ENCODE measurements at regions not wholly inside any gene's neighbourhood (a gene's known extent, or its start where the extent isn't known, plus 50 kb on each side); places are given as distances from the start of the nearest gene placed in this dataset.

DNA sequence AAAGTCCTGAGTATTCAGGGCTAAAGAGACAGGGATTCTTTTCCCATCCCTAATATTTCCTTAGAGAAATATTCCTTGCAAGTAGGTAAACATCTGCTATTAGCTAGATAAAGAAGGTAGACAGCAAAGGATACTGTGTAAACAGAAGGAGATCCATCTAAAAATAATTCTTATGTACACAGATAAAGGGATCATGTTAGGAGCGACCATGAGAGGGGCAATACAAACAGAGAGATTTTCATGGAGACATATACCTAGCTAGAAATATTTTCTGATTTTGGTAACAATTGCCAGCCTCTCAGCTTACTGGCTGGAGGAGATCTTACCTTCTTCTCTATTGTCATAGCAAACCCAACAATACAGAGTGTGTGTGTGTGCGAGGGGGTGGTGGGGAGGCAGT lies 184.6 kb upstream of the DMAC1 start:
- DNase-seq (ENCODE audit: low spot score): no peak

DNA sequence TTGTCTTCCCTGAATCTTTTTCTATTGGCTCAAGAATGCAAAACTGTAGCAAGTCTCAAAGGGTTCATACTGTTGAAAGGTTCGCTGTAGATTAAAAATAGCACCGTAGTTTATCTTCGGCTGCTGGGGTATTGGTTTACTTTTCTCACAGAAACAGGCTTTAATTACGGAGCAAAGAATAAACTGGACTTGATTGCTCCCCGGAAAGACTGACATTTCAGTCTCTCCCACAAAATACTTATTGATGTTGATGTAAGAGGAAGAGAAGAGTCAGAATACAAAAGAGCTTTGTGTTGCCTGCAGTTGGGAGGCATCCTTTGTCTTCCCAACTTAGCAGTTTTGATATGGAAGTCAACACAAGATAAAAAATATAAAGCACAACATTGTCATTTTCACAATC lies 183.9 kb upstream of the DMAC1 start:
- no peak for DNase-seq (ENCODE audit: low spot score)

DNA sequence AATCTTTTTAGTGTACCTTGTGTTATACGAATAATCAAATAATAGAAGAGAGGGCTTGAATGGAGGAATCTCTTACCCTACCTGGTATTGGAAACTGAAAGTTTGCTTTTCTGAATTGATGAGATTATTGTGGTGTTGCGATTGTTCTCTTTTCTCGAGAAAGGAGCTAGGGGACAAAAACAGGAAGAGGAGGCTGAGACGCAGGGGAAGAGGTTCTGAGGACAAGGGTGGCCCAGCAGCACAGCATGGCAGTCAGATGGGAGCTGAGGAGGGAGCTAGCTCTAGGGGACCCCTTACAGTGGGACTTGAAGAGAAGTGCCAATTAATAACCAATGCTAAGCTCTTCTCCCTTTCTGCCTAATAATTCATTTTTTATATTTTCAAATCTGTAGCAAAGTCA lies 183.3 kb upstream of the DMAC1 start:
- DNase-seq (ENCODE audit: low spot score): no peak

DNA sequence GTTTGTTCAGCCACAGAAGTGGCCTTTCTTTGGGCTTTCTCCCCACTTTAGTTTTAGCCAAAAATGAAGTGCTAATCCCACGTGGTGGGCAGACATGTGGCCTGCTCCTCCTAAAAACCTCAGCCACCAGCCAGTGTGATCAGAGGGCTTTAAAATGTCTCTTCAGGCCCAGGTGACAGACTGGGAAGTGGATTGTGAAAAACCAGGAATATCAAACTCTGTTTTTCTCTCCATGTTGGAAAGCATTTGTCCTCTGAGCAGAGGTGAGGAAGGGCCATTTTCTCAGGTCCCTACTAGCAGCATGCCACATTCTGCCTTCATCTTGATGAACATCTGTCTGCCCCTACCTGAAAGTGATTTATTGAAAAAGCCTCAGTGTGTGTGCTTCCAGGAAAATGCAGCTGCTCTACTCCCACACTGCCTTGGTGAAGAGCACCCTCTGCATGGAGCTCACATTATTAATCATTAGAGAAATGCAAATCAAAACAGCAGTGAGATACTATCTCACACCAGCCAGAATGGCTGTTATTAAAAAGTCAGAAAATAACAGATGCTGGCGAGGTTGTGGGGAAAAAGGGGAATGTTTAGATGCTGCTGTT lies 181.2 kb upstream of the DMAC1 start:
- DNase-seq (ENCODE audit: low spot score): no peak

DNA sequence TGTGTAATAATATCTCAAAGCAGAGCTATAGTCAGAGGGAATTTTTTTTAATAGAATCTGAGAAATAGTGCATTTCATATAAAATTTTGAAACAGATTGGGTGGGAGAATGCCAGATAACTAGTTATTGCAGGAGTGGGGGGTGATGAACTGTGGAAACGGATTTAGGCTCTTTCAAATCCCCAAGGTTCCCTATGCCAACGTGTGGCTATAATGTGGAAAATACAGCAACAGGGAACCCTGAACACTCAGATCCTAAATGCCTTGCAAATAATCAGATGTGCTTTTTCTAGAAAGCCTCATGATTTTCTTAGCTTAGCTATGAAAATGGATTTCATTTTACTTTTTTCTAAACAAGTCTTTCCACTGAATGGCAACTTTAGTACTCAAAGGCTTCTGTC lies 180.5 kb upstream of the DMAC1 start:
- DNase-seq (ENCODE audit: low spot score): no peak

DNA sequence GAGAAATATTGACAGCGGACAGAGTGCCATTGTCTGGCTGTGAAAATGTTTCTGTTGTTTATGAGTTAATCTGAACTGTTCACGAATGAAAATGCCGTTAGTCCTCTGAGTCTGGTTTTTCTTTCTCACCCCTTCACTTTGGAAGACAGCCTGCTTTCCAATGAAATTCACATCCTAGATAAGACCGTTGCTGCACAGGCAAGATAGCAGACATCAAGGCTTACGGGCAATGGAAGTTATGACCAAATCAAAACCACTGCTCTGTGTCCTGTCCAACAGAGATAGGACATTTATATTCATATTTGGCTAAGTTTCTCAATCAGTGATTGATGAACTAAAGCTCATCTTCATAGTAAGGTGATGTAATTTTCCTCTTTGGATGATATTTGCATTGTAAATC lies 180.0 kb upstream of the DMAC1 start:
- no peak for DNase-seq (ENCODE audit: low spot score)

DNA sequence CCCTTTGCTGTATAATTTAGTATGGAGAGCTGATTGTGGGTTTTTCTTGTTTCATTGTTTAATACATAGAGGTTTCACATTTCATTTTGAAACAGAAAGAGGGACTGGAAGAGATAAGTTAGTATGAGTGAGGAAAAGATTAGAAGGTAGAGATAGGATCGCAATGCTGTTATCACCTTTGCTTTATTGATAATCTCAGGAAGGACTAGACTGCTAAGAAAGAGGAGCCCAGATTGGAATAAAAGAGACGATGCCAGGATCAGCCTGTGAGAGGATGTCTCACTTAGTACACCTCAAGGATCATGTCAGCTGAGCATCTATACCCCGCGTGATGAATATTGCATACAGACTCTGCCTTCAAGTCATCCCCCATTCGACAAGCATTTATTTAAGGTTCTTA lies 178.0 kb upstream of the DMAC1 start:
- peak; percentile 36 for DNase-seq (ENCODE audit: low spot score)

DNA sequence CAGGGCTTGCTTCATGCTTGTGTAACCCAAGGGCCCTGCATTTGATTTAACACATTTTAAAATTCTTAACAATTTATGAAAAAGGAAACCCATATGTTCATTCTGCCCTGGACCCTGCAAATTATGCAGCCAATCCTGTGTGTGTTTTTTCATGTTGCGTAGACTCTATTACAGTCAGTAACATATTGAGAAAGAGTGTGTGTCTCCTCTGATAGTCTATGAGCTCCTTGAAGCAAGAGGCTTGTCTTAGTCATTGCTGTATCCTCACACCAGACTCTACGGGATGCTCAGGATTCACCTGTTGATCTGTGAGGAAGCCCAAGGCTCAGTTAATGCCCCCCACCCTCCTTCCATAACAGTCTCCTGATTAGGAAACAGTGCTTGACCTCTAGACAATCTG lies 177.3 kb upstream of the DMAC1 start:
- DNase-seq (ENCODE audit: low spot score): no peak

DNA sequence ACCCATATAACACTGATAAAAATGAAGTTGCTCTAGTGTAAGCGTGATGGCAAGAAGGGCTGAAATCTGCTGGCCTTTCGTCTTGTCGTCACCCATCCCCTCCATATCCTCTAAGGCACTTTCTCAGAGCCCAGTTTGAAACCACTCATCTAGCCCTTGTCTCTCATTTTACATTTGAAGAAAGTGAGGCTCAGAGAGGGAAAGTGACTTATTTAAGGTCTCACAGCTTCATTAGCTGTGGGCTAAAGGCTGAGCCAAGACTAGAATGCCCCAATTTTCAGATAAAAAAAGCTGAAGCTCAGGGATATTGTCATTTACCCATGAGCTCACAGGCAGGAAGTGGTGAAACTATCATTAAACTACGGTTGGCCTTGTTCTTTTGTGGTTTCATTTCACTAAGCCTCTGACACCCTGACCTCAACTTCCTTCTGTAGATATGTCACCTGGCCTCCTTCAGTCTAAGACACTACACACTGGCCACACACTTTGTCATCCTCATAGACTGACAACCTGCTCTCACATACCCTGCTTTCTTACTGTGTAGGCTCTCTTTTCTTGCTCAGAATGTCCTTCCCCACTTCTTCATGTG lies 176.7 kb upstream of the DMAC1 start:
- DNase-seq (ENCODE audit: low spot score): peak; percentile 91

DNA sequence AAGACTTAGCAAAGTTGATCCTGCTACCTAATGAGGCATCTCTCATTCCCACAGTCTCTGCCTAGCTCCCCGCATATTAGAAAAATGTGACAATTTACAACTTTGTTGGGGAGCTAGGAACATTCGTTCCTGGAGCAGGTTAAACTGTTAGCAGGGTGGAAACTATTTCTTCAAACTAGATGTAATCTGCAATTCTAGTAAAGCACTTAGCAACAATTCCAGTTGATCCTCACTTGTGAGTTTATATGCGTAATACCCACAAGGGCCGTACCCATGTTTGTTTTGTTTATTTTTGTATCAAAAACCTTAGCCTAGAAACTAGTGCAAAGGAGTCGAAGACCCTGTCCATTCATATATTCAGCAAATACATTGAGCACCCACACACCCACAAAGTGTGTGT lies 175.8 kb upstream of the DMAC1 start:
- no peak for DNase-seq (ENCODE audit: low spot score)

DNA sequence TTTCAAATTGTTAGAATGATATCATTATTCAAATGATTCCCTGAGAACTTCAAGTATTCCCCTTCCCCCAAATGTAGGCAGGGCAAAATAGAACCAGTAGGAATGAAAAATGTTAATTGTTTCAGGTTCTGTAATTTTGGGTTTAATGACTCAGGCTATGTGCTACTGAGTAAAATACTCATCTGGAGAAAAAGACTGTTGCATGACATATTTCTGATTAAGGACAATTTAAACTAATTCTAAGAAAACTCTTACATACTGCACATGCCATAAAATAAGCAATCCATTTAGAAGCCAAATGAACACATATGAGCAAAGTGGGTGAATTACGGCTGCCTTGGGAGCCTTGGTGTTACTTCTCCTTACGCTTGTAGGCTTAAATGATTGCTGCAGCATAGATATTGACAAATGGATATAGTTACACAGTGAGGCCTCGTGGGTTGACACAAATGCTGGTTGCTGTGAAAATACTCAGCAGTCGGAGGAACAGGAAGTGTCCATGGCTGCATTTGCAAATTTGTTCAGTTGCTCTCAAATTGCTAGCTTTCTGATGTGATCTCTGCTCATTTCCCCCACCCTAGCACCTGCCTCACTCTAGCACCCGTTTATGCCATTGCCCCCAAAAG lies 174.9 kb upstream of the DMAC1 start:
- DNase-seq (ENCODE audit: low spot score): peak; percentile 46

DNA sequence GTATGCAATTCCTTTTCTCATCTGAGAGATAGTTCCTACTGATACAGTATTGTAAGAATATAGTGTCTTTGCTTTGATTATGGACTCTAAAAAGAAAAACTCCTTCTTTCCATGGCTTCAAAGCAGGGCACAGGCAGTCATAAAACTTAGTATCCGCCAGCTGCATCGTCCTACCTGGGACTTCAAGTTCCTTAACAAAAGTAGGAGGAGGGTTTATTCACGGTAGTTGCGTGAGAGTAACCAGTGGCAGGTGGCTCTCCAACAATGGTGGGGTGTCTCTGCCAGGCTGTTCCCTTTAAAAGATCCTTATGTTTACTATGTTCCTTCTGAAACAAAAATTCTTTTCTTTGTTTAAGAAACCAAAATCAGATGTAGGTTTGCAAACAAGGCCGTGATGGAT lies 173.5 kb upstream of the DMAC1 start:
- no peak for DNase-seq (ENCODE audit: low spot score)

DNA sequence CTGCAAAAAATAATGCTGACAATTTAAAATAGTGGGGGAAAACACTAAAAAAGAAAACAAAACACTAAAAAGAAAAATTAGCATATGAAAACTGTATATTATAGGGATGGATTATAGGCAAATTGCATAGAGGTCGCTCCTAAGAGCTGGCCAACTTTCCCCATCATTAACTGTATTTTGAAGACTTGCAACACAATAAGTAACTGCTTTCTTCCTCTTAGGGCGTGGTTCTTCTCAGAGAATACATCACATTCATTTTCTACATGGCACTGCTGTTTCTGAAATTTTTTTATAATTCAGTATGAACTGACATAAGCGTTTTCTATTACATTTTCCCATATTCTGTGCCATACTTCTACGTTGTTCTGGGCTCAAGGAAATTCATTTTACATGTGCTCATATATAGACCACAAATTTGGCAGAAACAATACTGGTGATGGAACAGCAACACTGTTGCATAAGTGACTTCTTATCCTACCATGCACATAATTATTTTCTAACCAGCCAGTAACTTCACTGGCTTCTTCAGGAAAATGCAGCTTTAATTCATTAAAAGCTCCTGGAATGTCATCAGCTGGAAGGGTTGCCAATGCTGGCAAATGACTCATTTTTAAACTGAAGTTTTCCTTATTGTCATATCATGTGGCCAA lies 171.2 kb upstream of the DMAC1 start:
- DNase-seq (ENCODE audit: low spot score): no peak

DNA sequence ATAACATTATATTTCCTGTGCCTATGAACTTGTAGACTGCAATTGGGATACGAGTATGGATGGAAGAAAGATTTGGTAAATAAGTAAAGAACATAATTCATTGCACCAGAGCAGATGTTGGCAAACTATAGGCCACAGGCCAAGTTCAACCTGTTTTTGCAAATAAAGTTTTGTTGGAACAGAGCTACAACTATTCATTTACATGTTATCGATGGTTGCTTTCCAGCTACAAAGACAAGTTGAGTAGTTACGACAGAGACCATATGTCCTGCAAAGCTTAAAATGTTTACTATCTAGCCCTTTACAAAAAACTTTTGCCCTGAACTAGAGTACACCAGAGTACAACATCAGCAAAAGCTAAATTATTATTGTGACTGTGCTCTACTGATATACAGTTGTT lies 169.1 kb upstream of the DMAC1 start:
- no peak for DNase-seq (ENCODE audit: low spot score)

DNA sequence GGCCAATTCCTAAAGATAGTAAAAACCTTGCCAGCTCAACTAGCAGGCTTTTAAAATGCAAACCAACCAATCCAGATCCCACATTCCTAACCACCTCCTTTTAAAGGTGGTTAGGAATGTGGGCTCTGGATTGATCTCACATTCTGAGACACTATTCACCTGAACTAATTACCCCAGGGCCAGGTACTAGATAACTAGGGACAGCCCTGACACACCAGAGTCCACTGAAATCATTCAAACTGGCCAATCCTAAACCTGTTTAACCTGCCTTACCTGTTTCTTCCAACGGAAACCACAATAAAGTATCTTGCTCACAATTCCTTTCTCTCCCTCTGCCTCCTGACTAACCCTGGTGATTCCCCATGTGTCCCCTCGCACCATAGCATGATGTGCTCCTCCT lies 168.3 kb upstream of the DMAC1 start:
- DNase-seq (ENCODE audit: low spot score): no peak

DNA sequence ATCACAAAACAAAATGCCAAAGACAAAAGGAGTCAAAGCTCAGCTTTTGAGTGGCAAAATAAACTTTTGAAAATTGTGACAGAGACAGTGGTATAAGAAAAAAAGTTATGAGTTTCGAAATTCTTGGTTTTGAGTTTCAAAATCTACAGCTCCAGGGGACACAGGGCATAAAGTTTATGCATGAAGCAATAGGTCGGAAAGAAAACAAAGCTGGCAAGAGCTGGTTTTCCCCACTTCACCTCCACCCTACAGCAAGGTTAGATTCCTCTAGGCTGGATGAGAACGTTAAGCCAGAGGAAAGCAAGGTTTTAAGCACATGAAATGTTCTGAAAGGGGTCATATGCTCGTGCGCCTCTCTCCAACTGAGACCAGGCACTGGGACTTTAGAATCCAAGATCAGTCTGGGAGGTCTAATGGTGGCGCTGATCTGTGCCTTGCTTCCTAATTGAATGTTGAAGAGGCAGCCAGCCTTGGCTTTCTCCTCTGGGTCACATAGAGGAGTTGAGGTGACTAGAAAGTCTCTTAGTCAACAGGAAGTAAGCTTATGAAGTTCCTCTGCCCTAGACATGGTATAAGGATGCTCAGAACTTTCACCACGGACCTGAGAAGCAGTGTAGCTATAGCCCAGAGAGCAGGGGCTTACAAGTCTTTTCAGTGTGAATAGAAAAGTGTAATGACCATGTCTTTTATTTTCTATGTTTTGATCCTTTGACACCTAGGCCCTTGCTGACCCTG lies 167.7 kb upstream of the DMAC1 start:
- no peak for DNase-seq (ENCODE audit: low spot score)

DNA sequence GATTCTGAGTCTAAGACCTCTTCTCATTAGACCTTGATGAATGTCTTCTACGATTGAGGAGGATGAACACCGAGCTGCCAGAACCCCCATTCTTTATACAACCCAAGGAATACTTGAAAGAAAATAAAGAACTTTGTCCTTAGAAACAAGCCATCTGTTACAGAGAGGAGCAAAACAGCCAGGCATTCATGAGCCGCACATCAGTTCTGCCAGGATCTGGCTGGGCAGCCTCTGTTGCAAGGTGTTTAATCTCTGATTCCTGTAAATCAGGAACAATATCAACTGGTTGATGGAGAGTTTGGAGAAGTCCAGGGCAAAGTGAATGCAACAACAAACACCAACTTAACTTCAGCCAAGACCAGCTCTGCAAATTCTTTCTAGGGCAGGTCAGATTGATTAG lies 165.5 kb upstream of the DMAC1 start:
- DNase-seq (ENCODE audit: low spot score): no peak

DNA sequence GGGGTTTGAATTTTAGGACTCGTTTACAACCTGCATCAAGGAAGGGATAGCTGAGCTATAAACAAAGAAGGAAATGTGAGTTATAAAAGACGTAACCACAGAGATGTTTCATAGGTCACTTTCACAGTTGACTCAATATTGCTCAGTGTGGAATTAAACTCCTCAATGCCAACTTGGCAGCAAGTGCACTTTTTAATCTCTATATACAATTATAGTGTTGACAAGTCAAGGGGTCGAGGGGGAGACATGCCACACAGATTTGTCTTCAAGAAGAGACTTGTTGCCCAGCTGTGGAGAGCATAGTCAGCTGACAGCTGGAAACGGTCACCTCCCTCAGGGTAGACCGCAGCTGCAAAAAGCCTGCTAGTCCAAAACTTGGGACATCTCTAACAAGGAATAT lies 163.4 kb upstream of the DMAC1 start:
- no peak for DNase-seq (ENCODE audit: low spot score)

DNA sequence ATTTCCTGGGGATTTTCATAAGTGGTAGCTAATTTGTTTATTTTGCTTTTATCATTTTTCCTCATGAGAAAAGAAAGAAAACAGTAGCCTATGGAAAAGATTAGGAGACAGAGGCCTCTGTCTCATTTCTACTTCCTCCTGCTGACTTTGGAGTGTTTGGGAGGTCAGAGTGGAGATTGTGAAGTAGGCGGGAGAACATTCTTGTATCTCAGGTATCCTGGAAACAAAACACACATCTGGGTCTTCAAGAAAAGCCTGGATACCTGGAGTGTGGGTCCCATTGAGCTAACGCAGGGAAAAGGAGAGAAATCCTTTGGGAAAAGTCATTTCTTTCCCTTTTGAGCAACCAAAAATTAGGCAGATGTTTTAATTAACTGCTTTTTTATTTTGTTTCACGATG lies 161.5 kb upstream of the DMAC1 start:
- DNase-seq (ENCODE audit: low spot score): no peak

DNA sequence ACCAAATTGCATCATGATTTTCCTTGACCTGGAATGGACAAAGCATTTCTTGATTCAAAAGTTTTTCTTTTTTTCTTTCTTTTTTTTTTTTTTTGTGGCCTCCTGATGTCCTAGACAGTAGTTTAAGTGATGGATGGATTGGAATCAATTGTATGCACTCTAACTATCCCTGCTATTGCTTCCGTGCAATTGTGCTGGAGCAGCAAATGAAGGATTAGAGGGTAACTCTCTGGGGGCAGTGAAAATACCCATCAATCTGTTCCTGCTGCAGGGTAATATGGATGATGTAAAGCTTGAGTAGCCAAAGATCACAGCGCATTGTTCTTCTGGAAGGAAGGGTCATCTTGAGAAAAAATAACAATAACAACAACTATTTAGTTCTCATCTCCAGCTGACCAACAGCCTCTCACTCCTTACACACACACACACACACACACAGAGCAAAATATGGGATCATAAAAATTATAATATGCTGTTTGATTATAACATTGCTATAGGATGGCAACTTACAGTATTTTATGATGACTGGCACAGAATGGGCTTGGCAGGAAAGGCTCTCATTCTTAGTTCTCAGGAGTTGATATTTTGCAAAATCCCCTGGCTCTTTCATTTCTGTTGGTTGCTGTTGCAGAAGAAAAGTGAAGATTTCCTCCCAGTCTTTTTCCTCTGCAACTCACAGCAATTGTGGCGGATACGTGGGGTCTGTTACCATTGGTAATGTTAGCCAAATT lies 160.9 kb upstream of the DMAC1 start:
- DNase-seq (ENCODE audit: low spot score): no peak

DNA sequence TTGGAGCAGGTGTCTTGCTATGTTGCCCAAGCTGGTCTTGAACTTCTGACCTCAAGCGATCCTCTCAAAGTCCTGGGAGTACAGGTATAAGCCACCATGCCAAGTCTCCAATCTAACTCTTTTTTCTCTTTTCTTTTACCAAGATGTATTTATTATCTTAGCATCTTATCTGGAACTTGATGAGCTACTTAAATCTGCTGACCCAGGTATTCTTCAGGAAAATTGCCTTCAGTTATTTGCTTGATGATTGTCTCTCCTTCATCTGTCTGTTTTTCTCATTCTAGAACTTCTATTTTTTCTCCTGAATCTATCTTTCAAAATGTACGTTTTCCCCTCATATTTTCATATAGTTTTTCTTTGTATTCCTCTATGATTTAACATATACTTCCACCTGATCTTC lies 158.2 kb upstream of the DMAC1 start:
- DNase-seq (ENCODE audit: low spot score): no peak

DNA sequence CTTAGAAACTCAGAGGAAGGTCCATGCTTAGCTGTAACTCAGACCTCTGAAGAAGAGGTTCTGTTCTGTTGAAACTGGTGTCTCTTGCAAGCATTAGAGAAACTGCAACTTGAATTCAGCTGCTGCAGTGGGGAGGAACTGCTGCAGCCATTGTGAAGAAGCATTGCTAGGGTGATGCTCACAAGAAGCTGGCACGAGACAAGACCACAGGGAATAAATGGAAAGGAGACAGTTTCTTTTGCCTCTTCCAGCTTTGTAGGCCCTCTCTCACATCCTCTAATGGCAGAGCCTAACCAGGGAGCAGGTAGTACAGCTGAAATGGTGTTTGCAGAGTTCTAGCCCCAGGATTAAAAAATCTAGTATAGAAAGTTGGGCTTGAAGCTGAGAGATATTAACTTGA lies 148.0 kb upstream of the DMAC1 start:
- DNase-seq (ENCODE audit: low spot score): no peak
